Activated T-cell treated with anti-CD3 and anti-CD28 coated beads for 48 hours (primary cell): ENCODE measurements at regions not wholly inside any gene's neighbourhood (a gene's known extent, or its start where the extent isn't known, plus 50 kb on each side); places are given as distances from the start of the nearest gene placed in this dataset.
"Not testable (repeated sequence)": the region's sequence is repeated elsewhere in the genome, so short reads cannot be mapped to it uniquely, and the experiment has no call there.

Experiments used
- DNase-seq: peaks from one replicate; pipeline ENCODE4 v3.0.0-alpha.2; 2020; ENCODE audit warnings: low read depth

DNA sequence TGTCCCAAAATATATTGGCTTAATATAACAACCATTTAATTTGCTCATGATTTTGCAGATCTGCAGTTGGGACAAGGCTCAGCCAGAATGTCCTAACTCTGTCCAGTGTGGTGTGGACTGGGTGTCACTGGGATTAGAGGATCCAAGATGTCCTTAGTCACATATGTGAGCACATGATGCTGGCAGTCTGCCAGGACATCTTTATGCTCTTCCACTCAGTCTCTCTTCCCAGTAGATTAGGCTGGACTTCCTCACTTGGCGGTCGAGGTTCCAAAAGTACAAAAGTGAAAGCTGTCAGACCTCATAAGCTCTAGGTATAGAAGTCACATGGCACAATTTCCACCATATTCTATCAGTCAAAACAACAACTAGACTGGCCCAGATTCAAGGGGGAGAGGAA is 167.9 kb upstream of the NTF3 start:
- no peak for DNase-seq

- no peak for DNase-seq
Measured at GRCh38 chr12:5267603-5268423, 164.1 kb upstream of the NTF3 start.

GRCh38 chr12:5268424-5269210 is 163.3 kb upstream of the NTF3 start:
- no peak for DNase-seq

- DNase-seq: no peak
Measured at GRCh38 chr12:5269846-5270245, 162.1 kb upstream of the NTF3 start.

DNA sequence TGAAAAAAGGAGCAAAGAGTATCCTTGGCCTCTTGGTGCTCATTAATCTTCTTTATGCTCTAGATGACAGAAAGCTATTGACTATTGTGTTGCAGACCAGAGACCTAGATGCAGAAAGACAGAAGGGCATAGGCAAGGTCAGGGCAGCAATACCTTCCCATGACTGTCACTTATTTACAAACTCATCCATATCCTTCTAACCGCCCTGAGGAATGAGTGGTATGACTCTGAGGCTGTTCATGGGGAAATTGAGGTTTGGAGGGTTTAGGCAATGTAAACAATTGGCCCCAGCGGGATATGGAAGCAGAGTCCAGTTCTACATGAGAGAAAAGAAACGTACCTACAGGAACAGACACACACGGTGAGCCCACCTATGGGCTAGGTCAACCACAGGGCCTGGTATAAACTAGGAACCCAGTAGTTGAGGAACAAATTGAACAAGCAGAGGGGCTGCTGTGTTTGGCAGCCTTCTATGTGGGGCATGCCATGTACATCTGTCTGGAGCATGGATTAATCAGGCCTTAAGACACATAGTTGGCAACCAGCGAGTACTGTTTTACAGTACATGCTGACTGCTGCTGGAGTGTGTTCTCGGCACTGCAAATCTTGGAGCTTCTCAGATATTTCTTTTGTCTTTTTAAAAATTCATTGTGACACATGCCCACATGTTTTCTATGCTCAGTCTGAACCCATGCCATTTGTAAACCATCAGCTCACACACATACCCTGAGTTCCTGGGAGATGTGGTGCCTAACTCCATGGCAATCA is 159.7 kb upstream of the NTF3 start:
- no peak for DNase-seq

- DNase-seq: no peak
Measured at GRCh38 chr12:5273709-5274108, 158.2 kb upstream of the NTF3 start.

GRCh38 chr12:5276327-5276880 is 155.5 kb upstream of the NTF3 start:
- no peak for DNase-seq

GRCh38 chr12:5280086-5280485 is 151.8 kb upstream of the NTF3 start:
- DNase-seq: no peak

GRCh38 chr12:5290368-5290767 is 141.5 kb upstream of the NTF3 start:
- DNase-seq: not testable (repeated sequence)

- DNase-seq: no peak
Measured at GRCh38 chr12:5292651-5293050, 139.3 kb upstream of the NTF3 start.

- DNase-seq: no peak
Measured at GRCh38 chr12:5293773-5294172, 138.1 kb upstream of the NTF3 start.

- DNase-seq: no peak
Measured at GRCh38 chr12:5294274-5295070, 137.4 kb upstream of the NTF3 start.

GRCh38 chr12:5295151-5295550 is 136.8 kb upstream of the NTF3 start:
- DNase-seq: no peak

DNA sequence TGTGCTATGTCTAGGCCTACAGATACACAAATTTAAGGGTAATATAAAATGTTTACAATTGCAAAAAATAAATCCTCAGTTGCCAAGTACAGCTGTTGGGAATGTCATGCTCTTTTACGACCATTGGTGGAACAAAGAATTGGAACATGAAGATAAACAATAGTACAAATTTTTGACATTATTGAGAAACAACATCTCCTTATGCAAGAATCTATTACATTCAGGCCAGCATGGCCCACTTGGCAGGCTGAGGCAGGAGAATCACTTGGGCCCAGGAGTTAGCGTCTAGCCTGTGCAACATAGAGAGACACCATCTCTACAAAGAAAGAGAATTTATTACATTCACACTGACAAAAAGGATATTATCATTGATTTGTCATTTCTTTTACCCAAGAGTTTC is 135.9 kb upstream of the NTF3 start:
- DNase-seq: no peak

GRCh38 chr12:5301539-5301938 is 130.4 kb upstream of the NTF3 start:
- no peak for DNase-seq

DNA sequence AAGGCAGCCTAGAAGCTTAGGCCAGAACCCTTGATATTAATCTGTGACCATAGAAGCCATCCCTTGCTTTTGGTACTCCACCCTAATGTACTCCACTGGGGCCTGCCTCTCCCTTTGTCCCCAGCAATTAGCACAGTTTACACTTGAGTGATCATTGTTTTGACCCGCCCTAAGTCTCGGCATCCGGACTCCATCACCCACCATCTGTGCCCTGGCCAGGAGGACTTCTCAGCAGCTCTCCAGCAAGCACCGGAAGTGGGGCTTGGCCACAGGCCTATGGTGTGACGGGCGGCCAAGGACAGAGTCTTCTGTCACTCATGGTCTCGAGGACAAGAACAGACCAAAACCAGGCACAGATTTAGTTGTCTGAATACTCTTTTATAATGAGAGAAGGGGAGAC is 126.5 kb upstream of the NTF3 start:
- DNase-seq: no peak

DNA sequence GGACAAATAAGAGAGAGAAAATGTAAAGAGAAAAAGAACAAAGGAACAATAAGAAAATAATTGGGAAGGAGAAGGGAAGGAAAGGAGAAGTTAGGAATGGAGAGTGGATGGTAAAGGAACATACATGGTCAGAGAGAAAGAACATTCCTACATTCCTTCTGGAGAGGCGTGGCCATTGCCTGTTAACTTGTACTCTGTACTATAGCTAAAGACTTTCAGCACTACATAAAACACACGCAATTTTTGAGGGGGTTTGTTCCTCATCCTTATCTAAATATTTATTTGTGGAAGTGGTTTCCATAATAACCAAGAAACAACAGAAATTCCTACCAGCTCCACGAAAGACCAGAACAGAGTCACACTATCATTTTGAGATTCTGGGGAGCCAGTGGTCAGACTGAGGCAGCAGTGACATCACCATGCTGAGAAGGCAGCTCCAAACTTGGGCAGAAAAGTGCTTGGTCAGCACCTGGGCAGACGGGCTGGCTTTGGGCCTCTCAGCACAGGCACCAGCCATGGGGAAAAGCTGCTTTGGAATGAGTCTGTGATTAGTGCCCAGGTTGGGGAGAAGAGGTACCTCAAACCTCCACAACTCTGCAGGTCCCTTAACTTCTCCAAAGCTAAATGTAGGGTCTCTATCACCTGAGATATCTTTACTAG is 125.9 kb upstream of the NTF3 start:
- DNase-seq: no peak

GRCh38 chr12:5307065-5307464 is 124.8 kb upstream of the NTF3 start:
- DNase-seq: no peak

DNA sequence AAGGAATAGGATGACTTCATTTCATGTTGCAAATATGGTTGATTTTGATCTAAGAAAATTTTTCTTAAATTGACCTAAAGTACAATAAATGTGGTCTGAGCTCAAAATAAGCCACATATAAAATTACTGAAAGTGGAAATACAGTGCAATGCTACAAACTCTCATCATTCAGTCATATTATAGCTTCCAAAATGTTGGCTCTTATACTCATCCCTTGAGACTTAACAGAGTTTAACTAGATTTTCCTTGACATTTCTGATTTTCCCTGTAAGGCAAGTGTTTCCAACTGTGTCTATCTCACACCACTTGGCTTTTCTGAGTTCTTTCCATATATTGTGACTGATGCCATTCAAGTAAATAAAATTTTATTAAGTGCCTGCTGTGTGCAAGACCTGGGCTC is 123.7 kb upstream of the NTF3 start:
- DNase-seq: no peak

- no peak for DNase-seq
Measured at GRCh38 chr12:5308996-5309395, 122.9 kb upstream of the NTF3 start.

- no peak for DNase-seq
Measured at GRCh38 chr12:5309654-5310053, 122.3 kb upstream of the NTF3 start.
